ENCODE measurements at regions not wholly inside any gene's neighbourhood (a gene's known extent, or its start where the extent isn't known, plus 50 kb on each side); places are given as distances from the start of the nearest gene placed in this dataset.
A peak's percentile ranks its signal among the peaks of the same experiment; 100 is the strongest.

DNA sequence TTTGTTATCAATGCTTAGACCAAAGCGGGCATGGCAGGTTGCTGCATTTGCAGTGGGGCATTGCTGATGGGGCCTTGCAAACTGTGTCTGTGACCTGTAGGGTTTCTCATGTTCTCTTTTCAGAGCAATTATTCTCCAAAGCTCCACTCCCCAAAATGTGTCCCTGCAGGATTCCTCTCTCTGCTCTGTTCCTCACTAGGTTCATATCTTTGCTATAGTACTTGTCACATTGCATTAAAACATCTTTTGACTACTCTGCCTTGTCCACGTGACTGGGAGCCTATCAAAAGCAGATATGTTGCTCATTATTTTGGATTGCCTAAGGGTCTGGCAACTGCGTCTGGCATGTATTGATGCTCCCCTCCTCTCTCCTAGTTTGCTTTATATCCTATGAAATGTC, 177.7 kb upstream of the MID1 start:
- no peak for TF ChIP-seq CTCF (IDR thresholded peaks at IDR 0.05; ENCODE audit: borderline replicate concordance, extremely low read depth, insufficient read depth)
- Histone ChIP-seq H3K27me3 (ENCODE audit: control insufficient read depth, insufficient read depth, low read length) (no peaks in the 10 kb centered on the region), H3K9me3 (ENCODE audit: control insufficient read depth in 2 of 3, insufficient read depth in 1 of 3, low read length in 3 of 3) (no peaks in the 10 kb centered on the region), H3K36me3 (ENCODE audit: control insufficient read depth in 2 of 3, insufficient read depth in 3 of 3, low read length in 3 of 3) (no peaks in the 10 kb centered on the region), H3K4me1 (ENCODE audit: control insufficient read depth in 2 of 3, insufficient read depth in 2 of 3, low read depth in 1 of 3, low read length in 3 of 3) (no peaks in the 10 kb centered on the region), H3K27ac (ENCODE audit: low read depth in 2 of 2, low read length in 2 of 2) (no peak overlapping the region), H3K4me3 (ENCODE audit: low read length in 3 of 3) (no peak overlapping the region), H3K9ac (ENCODE audit: low read length in 3 of 3) (no peak overlapping the region)
- intact Hi-C loops (cut with DNase I): no loop called here
- no peak for FAIRE-seq
- DNase-seq: no peak

DNA sequence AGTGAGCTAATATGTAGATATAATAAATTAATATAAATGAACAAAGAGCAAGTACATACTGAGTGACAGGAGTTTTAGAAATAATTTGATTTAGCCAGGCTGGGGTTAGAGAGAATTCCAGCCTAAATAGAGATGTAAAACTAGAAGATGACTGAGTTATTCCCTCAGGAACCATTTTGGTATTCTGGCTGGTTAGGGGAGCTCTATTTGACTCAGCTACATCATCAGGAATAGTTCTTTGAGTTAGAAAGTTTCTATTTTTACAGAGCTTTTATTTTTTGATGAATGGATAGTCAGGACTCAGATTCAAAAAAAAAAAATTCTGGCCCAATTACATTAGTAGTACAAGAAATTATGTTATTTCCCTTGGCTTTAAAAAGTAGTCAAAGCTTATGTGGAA, 180.4 kb upstream of the MID1 start:
- no peaks in the 10 kb centered on the region for H3K27me3 ChIP-seq (ENCODE audit: control insufficient read depth, insufficient read depth, low read length)
- H3K27ac ChIP-seq (ENCODE audit: low read depth in 2 of 2, low read length in 2 of 2): no peak overlapping the region
- DNase-seq (no peak), FAIRE-seq (no peak)
- H3K9me3 ChIP-seq (ENCODE audit: control insufficient read depth in 2 of 3, insufficient read depth in 1 of 3, low read length in 3 of 3): no peaks in the 10 kb centered on the region
- intact Hi-C loops (cut with DNase I): no loop called here
- H3K9ac ChIP-seq (ENCODE audit: low read length in 3 of 3): no peak overlapping the region
- H3K4me3 ChIP-seq (ENCODE audit: low read length in 3 of 3): no peak overlapping the region
- H3K36me3 ChIP-seq (ENCODE audit: control insufficient read depth in 2 of 3, insufficient read depth in 3 of 3, low read length in 3 of 3): no peaks in the 10 kb centered on the region
- no peaks in the 10 kb centered on the region for H3K4me1 ChIP-seq (ENCODE audit: control insufficient read depth in 2 of 3, insufficient read depth in 2 of 3, low read depth in 1 of 3, low read length in 3 of 3)
- no peak for TF ChIP-seq CTCF (IDR thresholded peaks at IDR 0.05; ENCODE audit: borderline replicate concordance, extremely low read depth, insufficient read depth)

GRCh38 chrX:10811111-10811510, 190.7 kb upstream of the MID1 start:
- intact Hi-C loops (cut with DNase I): no loop called here
- FAIRE-seq: no peak
- no peak for DNase-seq
- TF ChIP-seq CTCF (IDR thresholded peaks at IDR 0.05; ENCODE audit: borderline replicate concordance, extremely low read depth, insufficient read depth): no peak
- H3K27ac ChIP-seq (ENCODE audit: low read depth in 2 of 2, low read length in 2 of 2): no peak overlapping the region
- H3K4me3 ChIP-seq (ENCODE audit: low read length in 3 of 3): no peak overlapping the region
- no peaks in the 10 kb centered on the region for H3K27me3 ChIP-seq (ENCODE audit: control insufficient read depth, insufficient read depth, low read length)
- H3K9ac ChIP-seq (ENCODE audit: low read length in 3 of 3): no peak overlapping the region
- H3K4me1 ChIP-seq (ENCODE audit: control insufficient read depth in 2 of 3, insufficient read depth in 2 of 3, low read depth in 1 of 3, low read length in 3 of 3): no peaks in the 10 kb centered on the region
- H3K9me3 ChIP-seq (ENCODE audit: control insufficient read depth in 2 of 3, insufficient read depth in 1 of 3, low read length in 3 of 3): no peaks in the 10 kb centered on the region
- H3K36me3 ChIP-seq (ENCODE audit: control insufficient read depth in 2 of 3, insufficient read depth in 3 of 3, low read length in 3 of 3): no peaks in the 10 kb centered on the region

DNA sequence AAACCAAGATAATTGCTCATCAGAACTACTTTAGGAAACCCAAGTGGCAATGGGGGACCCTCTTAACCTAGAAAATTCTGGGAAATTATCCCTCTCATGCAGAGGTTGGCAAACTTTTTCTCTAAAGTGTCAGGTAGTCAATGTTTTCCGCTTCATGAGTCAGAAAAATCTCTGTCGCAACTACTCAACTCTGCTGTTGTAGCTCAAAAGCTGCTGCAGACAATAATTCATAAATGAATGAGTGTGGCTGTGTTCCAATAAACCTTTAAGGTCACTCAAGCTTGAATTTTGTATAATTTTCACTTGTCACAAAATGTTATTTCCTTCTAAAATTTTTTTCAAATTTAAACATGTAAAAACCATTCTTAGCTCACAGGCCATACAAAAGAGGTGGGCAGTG, 193.4 kb upstream of the MID1 start:
- H3K27me3 ChIP-seq (ENCODE audit: control insufficient read depth, insufficient read depth, low read length): no peaks in the 10 kb centered on the region
- no peaks in the 10 kb centered on the region for H3K36me3 ChIP-seq (ENCODE audit: control insufficient read depth in 2 of 3, insufficient read depth in 3 of 3, low read length in 3 of 3)
- no peaks in the 10 kb centered on the region for H3K4me1 ChIP-seq (ENCODE audit: control insufficient read depth in 2 of 3, insufficient read depth in 2 of 3, low read depth in 1 of 3, low read length in 3 of 3)
- intact Hi-C loops (cut with DNase I): no loop called here
- TF ChIP-seq CTCF (IDR thresholded peaks at IDR 0.05; ENCODE audit: borderline replicate concordance, extremely low read depth, insufficient read depth): no peak
- H3K9ac ChIP-seq (ENCODE audit: low read length in 3 of 3): no peak overlapping the region
- H3K27ac ChIP-seq (ENCODE audit: low read depth in 2 of 2, low read length in 2 of 2): no peak overlapping the region
- no peak for DNase-seq
- no peaks in the 10 kb centered on the region for H3K9me3 ChIP-seq (ENCODE audit: control insufficient read depth in 2 of 3, insufficient read depth in 1 of 3, low read length in 3 of 3)
- H3K4me3 ChIP-seq (ENCODE audit: low read length in 3 of 3): no peak overlapping the region
- FAIRE-seq: peak; percentile 13

Data from kidney (tissue), 13 donors.